Dedifferentiated amniotic fluid mesenchymal stem cell (primary cell): ENCODE measurements at regions not wholly inside any gene's neighbourhood (a gene's known extent, or its start where the extent isn't known, plus 50 kb on each side); places are given as distances from the start of the nearest gene placed in this dataset.
"Not testable (repeated sequence)": the region's sequence is repeated elsewhere in the genome, so short reads cannot be mapped to it uniquely, and the experiment has no call there.

ENCODE experiments used
- DNase-seq: peaks from one replicate; pipeline ENCODE4 v3.0.0-alpha.2; 2016; ENCODE audit errors: extremely low spot score

DNA sequence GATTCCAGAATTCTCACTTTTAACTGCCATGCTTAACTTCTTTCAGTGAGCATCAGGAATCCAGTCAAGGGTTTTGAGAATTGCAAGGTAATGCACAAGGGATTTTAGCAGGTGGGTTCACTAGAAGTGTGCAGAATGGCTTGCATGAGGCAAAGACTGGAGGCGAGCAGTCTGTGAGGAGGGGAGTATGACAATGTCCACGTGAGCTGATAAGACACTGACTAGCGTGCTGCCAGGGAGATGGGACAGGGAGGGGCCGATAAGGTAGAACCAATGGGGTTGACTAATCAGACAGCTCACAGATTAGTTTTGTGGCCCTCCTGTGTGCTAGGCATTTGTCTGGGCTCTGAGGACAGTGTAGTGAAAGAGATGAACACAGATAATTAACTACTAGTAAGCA, 102.0 kb upstream of the DAZL start:
- DNase-seq: no peak

- no peak for DNase-seq
These were observed 103.1 kb upstream of the DAZL start for GRCh38 chr3:16708285-16708684.

DNA sequence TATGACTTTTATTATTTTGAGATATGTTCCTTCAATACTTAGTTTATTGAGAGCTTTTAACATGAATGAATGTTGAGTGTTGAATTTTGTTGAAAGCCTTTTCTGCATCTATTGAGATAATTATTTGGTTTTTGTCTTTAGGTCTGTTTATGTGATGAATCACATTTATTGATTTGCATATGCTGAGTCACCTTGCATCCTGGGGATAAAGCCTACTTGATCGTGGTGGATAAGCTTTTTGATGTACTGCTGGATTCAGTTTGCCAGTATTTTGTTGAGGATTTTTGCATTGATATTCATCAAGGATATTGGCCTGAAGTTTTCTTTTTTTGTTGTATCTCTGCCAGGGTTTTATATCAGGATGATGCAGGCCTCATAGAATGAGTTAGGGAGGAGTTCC, 106.5 kb upstream of the DAZL start:
- DNase-seq: not testable (repeated sequence)

DNA sequence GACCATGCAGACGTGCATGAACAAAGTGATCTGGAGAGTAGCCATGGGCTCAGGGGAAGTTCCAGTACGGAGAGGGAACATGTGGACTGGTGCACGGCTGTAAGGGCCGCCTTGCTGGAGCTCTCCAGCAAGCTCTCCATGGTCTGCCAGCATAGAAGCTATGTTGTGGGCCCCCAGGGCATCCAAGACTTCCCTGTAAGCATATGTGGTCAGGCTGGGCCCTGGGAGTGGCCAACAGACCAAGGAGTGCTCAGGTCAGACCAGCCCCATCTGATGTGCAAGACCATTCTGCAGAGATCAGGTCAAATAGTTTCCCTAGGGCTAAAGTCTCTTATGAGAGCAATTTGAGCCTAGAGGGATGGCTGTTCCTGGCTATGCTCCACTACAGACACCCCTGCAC, 110.1 kb upstream of the DAZL start:
- no peak for DNase-seq

- DNase-seq: no peak
These were observed 114.2 kb upstream of the DAZL start for GRCh38 chr3:16719426-16719825.

GRCh38 chr3:16720367-16720940, 115.2 kb upstream of the DAZL start:
- no peak for DNase-seq

- DNase-seq: no peak
These were observed 116.3 kb upstream of the DAZL start for GRCh38 chr3:16721494-16721893.

GRCh38 chr3:16723978-16724377, 118.8 kb upstream of the DAZL start:
- DNase-seq: no peak

GRCh38 chr3:16724487-16724886, 119.3 kb upstream of the DAZL start:
- no peak for DNase-seq

DNA sequence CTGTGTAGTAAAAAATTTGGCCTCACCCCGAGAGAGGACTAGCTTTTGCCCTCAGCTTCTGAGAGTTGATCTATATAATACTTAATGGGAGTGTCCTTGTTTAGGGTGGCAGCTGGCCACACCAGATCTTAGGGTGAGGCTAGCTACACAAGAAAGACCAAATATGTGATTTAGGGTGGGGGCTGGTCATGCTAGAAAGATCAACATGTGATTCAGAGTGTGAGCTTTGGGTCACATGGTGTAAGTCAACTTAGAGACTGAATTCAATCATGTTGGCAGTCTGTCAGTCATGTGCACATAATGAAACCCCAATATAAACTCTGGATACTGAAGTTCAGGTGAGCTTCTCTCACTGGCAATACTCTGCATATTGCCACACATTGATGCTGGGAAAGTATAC, 120.7 kb upstream of the DAZL start:
- DNase-seq: no peak

- no peak for DNase-seq
These were observed 123.8 kb upstream of the DAZL start for GRCh38 chr3:16728770-16729745.

- no peak for DNase-seq
These were observed 133.2 kb upstream of the DAZL start for GRCh38 chr3:16738451-16738850.

- no peak for DNase-seq
These were observed 134.4 kb upstream of the DAZL start for GRCh38 chr3:16739541-16740105.

DNA sequence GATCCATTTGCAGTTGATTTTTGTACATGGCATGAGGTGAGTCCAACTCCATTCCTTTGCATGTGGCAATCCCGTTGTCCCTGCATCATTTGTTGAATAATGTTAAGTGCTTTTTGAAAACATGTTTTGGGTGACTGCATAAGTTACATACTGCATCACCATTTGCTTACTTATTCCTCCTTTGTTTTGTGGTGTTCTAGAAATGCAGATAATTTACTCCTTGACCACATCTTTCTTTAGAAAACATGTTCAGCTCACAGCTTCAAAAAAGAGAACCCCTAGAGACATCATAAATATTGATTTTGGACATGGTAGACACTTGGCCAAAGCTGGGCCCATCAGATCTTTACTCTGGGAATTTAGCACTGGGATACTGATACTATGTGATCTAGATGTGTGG, 135.3 kb upstream of the DAZL start:
- DNase-seq: no peak

- no peak for DNase-seq
These were observed 136.0 kb upstream of the DAZL start for GRCh38 chr3:16741103-16741758.

DNA sequence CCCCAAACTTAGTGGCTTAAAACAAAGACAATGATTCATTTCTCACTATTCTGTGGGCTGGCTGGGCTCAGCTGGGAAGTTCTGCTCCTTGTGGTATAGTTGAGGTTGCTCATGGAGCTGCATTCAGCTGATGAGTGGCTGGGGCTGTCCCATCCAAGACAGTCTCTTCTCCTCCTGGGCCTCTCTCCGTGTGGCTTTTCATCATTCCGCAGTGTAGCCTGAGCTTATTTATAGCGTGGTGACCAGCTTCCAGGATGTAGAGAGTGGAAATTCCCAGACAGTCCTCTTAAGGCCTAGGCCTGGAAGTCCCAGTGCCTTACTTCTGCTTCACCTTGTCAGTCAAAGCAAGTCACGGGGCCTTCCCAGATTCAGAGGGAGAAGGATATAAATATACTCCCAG, 136.7 kb upstream of the DAZL start:
- DNase-seq: no peak

DNA sequence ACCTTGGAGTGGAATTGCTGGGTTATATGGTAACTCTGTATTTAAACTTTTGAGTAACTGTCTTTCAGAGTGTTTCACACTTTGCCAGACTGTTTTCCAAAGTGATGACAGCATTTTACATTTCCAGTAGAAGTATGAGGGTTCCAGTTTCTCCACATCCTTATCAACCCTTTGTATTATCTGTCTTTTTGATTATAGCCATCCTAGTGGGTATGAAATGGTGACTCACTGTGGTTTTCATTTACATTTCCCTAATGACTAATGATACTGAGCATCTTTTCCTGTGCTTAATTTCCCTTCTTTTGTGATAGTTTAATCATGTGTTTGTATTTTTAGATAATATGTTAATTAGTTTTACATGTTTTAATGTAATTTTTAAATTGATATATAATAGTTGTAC, 138.1 kb upstream of the DAZL start:
- no peak for DNase-seq

GRCh38 chr3:16759227-16759903, 125.4 kb upstream of the PLCL2 start:
- no peak for DNase-seq

DNA sequence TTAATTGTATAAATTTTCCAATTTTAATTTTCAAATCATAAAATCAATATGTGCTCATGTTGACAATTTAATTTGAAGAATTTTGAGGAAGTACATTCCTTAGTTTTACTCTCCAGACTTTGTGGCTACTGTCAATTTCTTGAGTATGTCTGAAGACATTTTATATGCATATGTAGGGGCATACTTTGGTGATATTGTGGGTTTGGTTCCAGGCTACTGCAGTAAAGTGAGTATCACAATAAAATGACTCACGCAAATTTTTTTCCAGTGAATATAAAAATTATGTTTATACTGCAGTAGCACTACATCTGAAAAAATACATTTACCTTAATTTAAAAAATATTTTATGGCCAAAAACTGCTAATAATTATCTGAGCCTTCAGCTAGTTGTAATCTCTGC, 123.2 kb upstream of the PLCL2 start:
- DNase-seq: no peak

- DNase-seq: no peak
These were observed 119.1 kb upstream of the PLCL2 start for GRCh38 chr3:16765661-16766060.

- DNase-seq: no peak
These were observed 117.7 kb upstream of the PLCL2 start for GRCh38 chr3:16767006-16767405.

- DNase-seq: no peak
These were observed 116.7 kb upstream of the PLCL2 start for GRCh38 chr3:16768014-16768413.
